Sciatic nerve (tissue), 2 donors: ENCODE measurements at regions not wholly inside any gene's neighbourhood (a gene's known extent, or its start where the extent isn't known, plus 50 kb on each side); places are given as distances from the start of the nearest gene placed in this dataset.

ENCODE experiments used
- ATAC-seq: fragments of 200-7000 bp; cut with Tn5 transposase; one replicate; pipeline ENCODE4 v1.9.1; 2020; ENCODE audit warnings: mild to moderate bottlenecking, moderate library complexity
- DNase-seq: peaks from one replicate; pipeline ENCODE4 v3.0.0-alpha.2; 2020; ENCODE audit warnings: low spot score
- intact Hi-C: fragments of 100-400 bp; cut with DNase I; formaldehyde crosslinking; loops from one replicate; pipeline ENCODE4 v1.14.2; 2022
- donor health status: DM: no; HTN: no; CAD: no.
- donor health status: DM: no; HTN: no; CAD: no.

- no peak for ATAC-seq
- intact Hi-C loops: no loop called here
- no peak for DNase-seq
These were observed 164.7 kb upstream of the SH3BP4 start for GRCh38 chr2:234787114-234787513.

- intact Hi-C loops: no loop called here
- DNase-seq: no peak
These were observed 177.9 kb upstream of the SH3BP4 start for GRCh38 chr2:234773764-234774409.

GRCh38 chr2:234773129-234773528, 178.7 kb upstream of the SH3BP4 start:
- no peak for DNase-seq
- no peak for ATAC-seq
- intact Hi-C loops: no loop called here

More at GRCh38 chr2:234773764-234774409, 177.9 kb upstream of the SH3BP4 start:
- no peak for ATAC-seq

- intact Hi-C loops: no loop called here
- DNase-seq (no peak), ATAC-seq (peak; percentile 56)
These were observed 179.1 kb upstream of the SH3BP4 start for GRCh38 chr2:234772733-234773060.

GRCh38 chr2:234771980-234772732, 179.7 kb upstream of the SH3BP4 start:
- no peak for DNase-seq
- peak; percentile 85 for ATAC-seq
- intact Hi-C loops: no loop called here

- ATAC-seq (no peak), DNase-seq (no peak)
- intact Hi-C loops: no loop called here
These were observed 180.6 kb upstream of the SH3BP4 start for GRCh38 chr2:234771176-234771575.

GRCh38 chr2:234770715-234771141, 181.1 kb upstream of the SH3BP4 start:
- DNase-seq: no peak
- no peak for ATAC-seq
- intact Hi-C loops: no loop called here

GRCh38 chr2:234770031-234770506, 181.7 kb upstream of the SH3BP4 start:
- peak; percentile 54 for ATAC-seq
- intact Hi-C loops: no loop called here
- DNase-seq: no peak

- intact Hi-C loops: no loop called here
- no peak for ATAC-seq
These were observed 183.1 kb upstream of the SH3BP4 start for GRCh38 chr2:234768608-234769196.

GRCh38 chr2:234765279-234765678, 186.5 kb upstream of the SH3BP4 start:
- no peak for DNase-seq
- intact Hi-C loops: no loop called here
- ATAC-seq: no peak

More at GRCh38 chr2:234768608-234769196, 183.1 kb upstream of the SH3BP4 start:
- no peak for DNase-seq

GRCh38 chr2:234764372-234764771, 187.4 kb upstream of the SH3BP4 start:
- ATAC-seq (no peak), DNase-seq (no peak)
- intact Hi-C loops: no loop called here

- intact Hi-C loops: no loop called here
- DNase-seq: no peak
- ATAC-seq: no peak
These were observed 188.6 kb upstream of the SH3BP4 start for GRCh38 chr2:234763002-234763873.

- no peak for DNase-seq
- intact Hi-C loops: no loop called here
- no peak for ATAC-seq
These were observed 189.9 kb upstream of the SH3BP4 start for GRCh38 chr2:234761910-234762309.

- ATAC-seq: no peak
- no peak for DNase-seq
- intact Hi-C loops: no loop called here
These were observed 197.7 kb upstream of the SH3BP4 start for GRCh38 chr2:234754126-234754525.

- intact Hi-C loops: no loop called here
- ATAC-seq (no peak), DNase-seq (no peak)
These were observed 198.1 kb upstream of the SH3BP4 start for GRCh38 chr2:234753701-234754100.

- ATAC-seq (no peak), DNase-seq (no peak)
- intact Hi-C loops: no loop called here
These were observed 198.9 kb upstream of the SH3BP4 start for GRCh38 chr2:234752966-234753365.

- ATAC-seq (no peak), DNase-seq (no peak)
- intact Hi-C loops: no loop called here
These were observed 200.4 kb upstream of the SH3BP4 start for GRCh38 chr2:234751275-234751973.

- intact Hi-C loops: no loop called here
- no peak for DNase-seq
- no peak for ATAC-seq
These were observed 203.8 kb upstream of the SH3BP4 start for GRCh38 chr2:234747833-234748559.
